ENCODE measurements at regions not wholly inside any gene's neighbourhood (a gene's known extent, or its start where the extent isn't known, plus 50 kb on each side); places are given as distances from the start of the nearest gene placed in this dataset.

DNA sequence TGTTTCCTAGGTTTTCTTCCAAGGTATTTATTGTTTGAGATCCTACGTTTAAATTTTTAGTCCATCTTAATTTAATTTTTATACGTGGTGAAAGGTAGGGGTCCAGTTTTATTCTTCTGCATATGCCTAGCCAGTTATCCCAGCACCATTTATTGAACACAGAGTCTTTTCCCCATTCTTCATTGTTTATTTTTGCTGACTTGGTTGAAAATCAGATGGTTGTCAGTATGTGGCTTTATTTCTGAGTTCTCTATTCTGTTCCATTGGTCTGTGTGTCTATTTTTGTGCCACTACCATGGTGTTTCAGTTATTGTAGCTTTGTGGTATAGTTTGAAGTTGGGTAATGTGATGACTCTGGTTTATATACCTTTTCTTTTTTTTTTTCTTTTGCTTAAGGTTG, 753.0 kb upstream of the GOT2 start:
- ATAC-seq: no peak
- BruUV-seq (replicated peaks): no TSS peak
- H3K27ac ChIP-seq (ENCODE audit: extremely low read length, insufficient read depth, low read length): no peak overlapping the region
- H3K79me2 ChIP-seq (ENCODE audit: insufficient read depth, low read length): no peaks in the 10 kb centered on the region
- H3K36me3 ChIP-seq (replicated peaks in 1 of 2; ENCODE audit: control insufficient read depth in 1 of 2, insufficient read depth in 2 of 2, low read length in 2 of 2): no peaks in the 10 kb centered on the region
- H2AFZ ChIP-seq (ENCODE audit: low read length): no peak overlapping the region
- CTCF ChIA-PET (ENCODE audit: low intra/inter-chr PET ratio, low total read pairs): no interaction called here
- H3K27me3 ChIP-seq (ENCODE audit: control insufficient read depth in 1 of 2, insufficient read depth in 2 of 2, low read length in 2 of 2): no peaks in the 10 kb centered on the region
- H4K20me1 ChIP-seq (ENCODE audit: insufficient read depth, low read length): no peaks in the 10 kb centered on the region
- no peak for DNase-seq (ENCODE audit: low spot score)
- H3K4me2 ChIP-seq (ENCODE audit: low read depth, low read length): no peak overlapping the region
- FAIRE-seq: no peak
- H3K9me3 ChIP-seq (ENCODE audit: low read length): no peaks in the 10 kb centered on the region
- 2% methylated on average over 2 of the region's 2 CpGs for WGBS (ENCODE audit: low lambda C conversion rate)
- H3K9ac ChIP-seq (ENCODE audit: insufficient read depth, low read depth, low read length): no peak overlapping the region
- no peak overlapping the region for H3K4me3 ChIP-seq (replicated peaks in 1 of 3; ENCODE audit: insufficient read depth in 1 of 3, low read depth in 2 of 3, low read length in 3 of 3)
- intact Hi-C loops (cut with micrococcal nuclease; ENCODE audit: unreplicated experiment) (no loop called here), in situ Hi-C loops (cut with HindIII; ENCODE audit: extremely low pct_ligation_motif_present, low pct_unique_long_range_greater_than_20kb) (no loop called here)
- TF ChIP-seq, protein P1, sequence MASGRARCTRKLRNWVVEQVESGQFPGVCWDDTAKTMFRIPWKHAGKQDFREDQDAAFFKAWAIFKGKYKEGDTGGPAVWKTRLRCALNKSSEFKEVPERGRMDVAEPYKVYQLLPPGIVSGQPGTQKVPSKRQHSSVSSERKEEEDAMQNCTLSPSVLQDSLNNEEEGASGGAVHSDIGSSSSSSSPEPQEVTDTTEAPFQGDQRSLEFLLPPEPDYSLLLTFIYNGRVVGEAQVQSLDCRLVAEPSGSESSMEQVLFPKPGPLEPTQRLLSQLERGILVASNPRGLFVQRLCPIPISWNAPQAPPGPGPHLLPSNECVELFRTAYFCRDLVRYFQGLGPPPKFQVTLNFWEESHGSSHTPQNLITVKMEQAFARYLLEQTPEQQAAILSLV (CRISPR knock-in tag; IDR thresholded peaks at IDR 0.05; ENCODE audit: borderline replicate concordance): no peak
- TF ChIP-seq PCBP2 (optimal IDR thresholded peaks at IDR 0.05; ENCODE audit: low read depth, low read length, poor library complexity, severe bottlenecking) (no peak), ZNF652 (CRISPR knock-in tag; IDR thresholded peaks at IDR 0.05; ENCODE audit: borderline replicate concordance, low read depth) (no peak), MXI1 (IDR thresholded peaks at IDR 0.05; ENCODE audit: borderline replicate concordance, low read depth, low read length) (no peak), MAFF (IDR thresholded peaks at IDR 0.05; ENCODE audit: low read depth, low read length) (peak; percentile 89), ZFP37 (CRISPR knock-in tag; IDR thresholded peaks at IDR 0.05; ENCODE audit: borderline replicate concordance) (no peak), KLF15 (CRISPR knock-in tag; IDR thresholded peaks at IDR 0.05; ENCODE audit: borderline replicate concordance) (no peak), NFATC3 (CRISPR knock-in tag; IDR thresholded peaks at IDR 0.05) (no peak), NRL (CRISPR knock-in tag; IDR thresholded peaks at IDR 0.05; ENCODE audit: borderline replicate concordance) (no peak), ESRRA (CRISPR knock-in tag; IDR thresholded peaks at IDR 0.05; ENCODE audit: low read depth) (no peak), ZNF292 (CRISPR knock-in tag; IDR thresholded peaks at IDR 0.05; ENCODE audit: borderline replicate concordance, low read depth) (no peak), MAFK (conservative IDR thresholded peaks at IDR 0.05 in 1 of 2, IDR thresholded peaks at IDR 0.05 in 1 of 2; ENCODE audit: low read length in 2 of 2) (peak; percentile 87 to 88), ZNF616 (CRISPR knock-in tag; IDR thresholded peaks at IDR 0.05; ENCODE audit: low read depth) (no peak)
- TF ChIP-seq, protein P2, sequence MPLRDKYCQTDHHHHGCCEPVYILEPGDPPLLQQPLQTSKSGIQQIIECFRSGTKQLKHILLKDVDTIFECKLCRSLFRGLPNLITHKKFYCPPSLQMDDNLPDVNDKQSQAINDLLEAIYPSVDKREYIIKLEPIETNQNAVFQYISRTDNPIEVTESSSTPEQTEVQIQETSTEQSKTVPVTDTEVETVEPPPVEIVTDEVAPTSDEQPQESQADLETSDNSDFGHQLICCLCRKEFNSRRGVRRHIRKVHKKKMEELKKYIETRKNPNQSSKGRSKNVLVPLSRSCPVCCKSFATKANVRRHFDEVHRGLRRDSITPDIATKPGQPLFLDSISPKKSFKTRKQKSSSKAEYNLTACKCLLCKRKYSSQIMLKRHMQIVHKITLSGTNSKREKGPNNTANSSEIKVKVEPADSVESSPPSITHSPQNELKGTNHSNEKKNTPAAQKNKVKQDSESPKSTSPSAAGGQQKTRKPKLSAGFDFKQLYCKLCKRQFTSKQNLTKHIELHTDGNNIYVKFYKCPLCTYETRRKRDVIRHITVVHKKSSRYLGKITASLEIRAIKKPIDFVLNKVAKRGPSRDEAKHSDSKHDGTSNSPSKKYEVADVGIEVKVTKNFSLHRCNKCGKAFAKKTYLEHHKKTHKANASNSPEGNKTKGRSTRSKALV (CRISPR knock-in tag; IDR thresholded peaks at IDR 0.05): no peak
- TF ChIP-seq, protein P3, sequence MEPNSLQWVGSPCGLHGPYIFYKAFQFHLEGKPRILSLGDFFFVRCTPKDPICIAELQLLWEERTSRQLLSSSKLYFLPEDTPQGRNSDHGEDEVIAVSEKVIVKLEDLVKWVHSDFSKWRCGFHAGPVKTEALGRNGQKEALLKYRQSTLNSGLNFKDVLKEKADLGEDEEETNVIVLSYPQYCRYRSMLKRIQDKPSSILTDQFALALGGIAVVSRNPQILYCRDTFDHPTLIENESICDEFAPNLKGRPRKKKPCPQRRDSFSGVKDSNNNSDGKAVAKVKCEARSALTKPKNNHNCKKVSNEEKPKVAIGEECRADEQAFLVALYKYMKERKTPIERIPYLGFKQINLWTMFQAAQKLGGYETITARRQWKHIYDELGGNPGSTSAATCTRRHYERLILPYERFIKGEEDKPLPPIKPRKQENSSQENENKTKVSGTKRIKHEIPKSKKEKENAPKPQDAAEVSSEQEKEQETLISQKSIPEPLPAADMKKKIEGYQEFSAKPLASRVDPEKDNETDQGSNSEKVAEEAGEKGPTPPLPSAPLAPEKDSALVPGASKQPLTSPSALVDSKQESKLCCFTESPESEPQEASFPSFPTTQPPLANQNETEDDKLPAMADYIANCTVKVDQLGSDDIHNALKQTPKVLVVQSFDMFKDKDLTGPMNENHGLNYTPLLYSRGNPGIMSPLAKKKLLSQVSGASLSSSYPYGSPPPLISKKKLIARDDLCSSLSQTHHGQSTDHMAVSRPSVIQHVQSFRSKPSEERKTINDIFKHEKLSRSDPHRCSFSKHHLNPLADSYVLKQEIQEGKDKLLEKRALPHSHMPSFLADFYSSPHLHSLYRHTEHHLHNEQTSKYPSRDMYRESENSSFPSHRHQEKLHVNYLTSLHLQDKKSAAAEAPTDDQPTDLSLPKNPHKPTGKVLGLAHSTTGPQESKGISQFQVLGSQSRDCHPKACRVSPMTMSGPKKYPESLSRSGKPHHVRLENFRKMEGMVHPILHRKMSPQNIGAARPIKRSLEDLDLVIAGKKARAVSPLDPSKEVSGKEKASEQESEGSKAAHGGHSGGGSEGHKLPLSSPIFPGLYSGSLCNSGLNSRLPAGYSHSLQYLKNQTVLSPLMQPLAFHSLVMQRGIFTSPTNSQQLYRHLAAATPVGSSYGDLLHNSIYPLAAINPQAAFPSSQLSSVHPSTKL (CRISPR knock-in tag; IDR thresholded peaks at IDR 0.05): no peak
- TF ChIP-seq, protein P4, sequence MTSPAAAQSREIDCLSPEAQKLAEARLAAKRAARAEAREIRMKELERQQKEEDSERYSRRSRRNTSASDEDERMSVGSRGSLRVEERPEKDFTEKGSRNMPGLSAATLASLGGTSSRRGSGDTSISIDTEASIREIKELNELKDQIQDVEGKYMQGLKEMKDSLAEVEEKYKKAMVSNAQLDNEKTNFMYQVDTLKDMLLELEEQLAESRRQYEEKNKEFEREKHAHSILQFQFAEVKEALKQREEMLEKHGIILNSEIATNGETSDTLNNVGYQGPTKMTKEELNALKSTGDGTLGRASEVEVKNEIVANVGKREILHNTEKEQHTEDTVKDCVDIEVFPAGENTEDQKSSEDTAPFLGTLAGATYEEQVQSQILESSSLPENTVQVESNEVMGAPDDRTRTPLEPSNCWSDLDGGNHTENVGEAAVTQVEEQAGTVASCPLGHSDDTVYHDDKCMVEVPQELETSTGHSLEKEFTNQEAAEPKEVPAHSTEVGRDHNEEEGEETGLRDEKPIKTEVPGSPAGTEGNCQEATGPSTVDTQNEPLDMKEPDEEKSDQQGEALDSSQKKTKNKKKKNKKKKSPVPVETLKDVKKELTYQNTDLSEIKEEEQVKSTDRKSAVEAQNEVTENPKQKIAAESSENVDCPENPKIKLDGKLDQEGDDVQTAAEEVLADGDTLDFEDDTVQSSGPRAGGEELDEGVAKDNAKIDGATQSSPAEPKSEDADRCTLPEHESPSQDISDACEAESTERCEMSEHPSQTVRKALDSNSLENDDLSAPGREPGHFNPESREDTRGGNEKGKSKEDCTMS (CRISPR knock-in tag; conservative IDR thresholded peaks at IDR 0.05): no peak
- POLR2A ChIA-PET: no interaction called here
- no peaks in the 10 kb centered on the region for H3K4me1 ChIP-seq (ENCODE audit: insufficient read depth, low read length)

Measured in HepG2 (cell line).